HL-60 (cell line): ENCODE measurements at regions not wholly inside any gene's neighbourhood (a gene's known extent, or its start where the extent isn't known, plus 50 kb on each side); places are given as distances from the start of the nearest gene placed in this dataset.

Source experiments
- TF ChIP-seq, protein P1 (sequence below): IDR thresholded peaks from one replicate; pipeline ENCODE4 v1.5.1; 2011; ENCODE audit warnings: low read length, control low read depth, inconsistent platforms; ENCODE audit not compliant: insufficient read depth
- TF ChIP-seq, protein P2 (sequence below): IDR thresholded peaks from 2 replicates; pipeline ENCODE4 v1.6.1; 2012; ENCODE audit warnings: low read depth; ENCODE audit not compliant: insufficient replicate concordance

DNA sequence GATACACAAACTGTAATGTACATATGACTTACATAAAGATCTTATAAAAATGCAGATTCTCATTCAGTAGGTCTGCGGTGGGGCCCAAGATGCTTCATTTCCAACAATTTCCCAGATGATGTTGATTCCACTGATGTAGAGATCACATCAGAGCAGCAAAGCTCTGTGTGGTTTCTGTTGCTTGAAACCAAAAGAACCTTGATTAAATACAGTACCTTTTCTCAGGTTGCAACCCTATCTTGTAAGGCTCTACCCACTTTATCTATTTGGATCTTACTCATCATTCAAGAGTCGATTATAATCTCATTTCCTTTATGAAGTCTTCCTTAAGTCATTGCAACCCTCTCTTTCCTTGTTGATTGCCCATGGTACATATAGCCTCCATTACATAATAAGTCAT is 816.8 kb downstream of the RPA4 start:
- TF ChIP-seq, protein P1, sequence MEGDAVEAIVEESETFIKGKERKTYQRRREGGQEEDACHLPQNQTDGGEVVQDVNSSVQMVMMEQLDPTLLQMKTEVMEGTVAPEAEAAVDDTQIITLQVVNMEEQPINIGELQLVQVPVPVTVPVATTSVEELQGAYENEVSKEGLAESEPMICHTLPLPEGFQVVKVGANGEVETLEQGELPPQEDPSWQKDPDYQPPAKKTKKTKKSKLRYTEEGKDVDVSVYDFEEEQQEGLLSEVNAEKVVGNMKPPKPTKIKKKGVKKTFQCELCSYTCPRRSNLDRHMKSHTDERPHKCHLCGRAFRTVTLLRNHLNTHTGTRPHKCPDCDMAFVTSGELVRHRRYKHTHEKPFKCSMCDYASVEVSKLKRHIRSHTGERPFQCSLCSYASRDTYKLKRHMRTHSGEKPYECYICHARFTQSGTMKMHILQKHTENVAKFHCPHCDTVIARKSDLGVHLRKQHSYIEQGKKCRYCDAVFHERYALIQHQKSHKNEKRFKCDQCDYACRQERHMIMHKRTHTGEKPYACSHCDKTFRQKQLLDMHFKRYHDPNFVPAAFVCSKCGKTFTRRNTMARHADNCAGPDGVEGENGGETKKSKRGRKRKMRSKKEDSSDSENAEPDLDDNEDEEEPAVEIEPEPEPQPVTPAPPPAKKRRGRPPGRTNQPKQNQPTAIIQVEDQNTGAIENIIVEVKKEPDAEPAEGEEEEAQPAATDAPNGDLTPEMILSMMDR: no peak
- TF ChIP-seq, protein P2, sequence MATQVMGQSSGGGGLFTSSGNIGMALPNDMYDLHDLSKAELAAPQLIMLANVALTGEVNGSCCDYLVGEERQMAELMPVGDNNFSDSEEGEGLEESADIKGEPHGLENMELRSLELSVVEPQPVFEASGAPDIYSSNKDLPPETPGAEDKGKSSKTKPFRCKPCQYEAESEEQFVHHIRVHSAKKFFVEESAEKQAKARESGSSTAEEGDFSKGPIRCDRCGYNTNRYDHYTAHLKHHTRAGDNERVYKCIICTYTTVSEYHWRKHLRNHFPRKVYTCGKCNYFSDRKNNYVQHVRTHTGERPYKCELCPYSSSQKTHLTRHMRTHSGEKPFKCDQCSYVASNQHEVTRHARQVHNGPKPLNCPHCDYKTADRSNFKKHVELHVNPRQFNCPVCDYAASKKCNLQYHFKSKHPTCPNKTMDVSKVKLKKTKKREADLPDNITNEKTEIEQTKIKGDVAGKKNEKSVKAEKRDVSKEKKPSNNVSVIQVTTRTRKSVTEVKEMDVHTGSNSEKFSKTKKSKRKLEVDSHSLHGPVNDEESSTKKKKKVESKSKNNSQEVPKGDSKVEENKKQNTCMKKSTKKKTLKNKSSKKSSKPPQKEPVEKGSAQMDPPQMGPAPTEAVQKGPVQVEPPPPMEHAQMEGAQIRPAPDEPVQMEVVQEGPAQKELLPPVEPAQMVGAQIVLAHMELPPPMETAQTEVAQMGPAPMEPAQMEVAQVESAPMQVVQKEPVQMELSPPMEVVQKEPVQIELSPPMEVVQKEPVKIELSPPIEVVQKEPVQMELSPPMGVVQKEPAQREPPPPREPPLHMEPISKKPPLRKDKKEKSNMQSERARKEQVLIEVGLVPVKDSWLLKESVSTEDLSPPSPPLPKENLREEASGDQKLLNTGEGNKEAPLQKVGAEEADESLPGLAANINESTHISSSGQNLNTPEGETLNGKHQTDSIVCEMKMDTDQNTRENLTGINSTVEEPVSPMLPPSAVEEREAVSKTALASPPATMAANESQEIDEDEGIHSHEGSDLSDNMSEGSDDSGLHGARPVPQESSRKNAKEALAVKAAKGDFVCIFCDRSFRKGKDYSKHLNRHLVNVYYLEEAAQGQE: no peak
